ENCODE measurements at regions not wholly inside any gene's neighbourhood (a gene's known extent, or its start where the extent isn't known, plus 50 kb on each side); places are given as distances from the start of the nearest gene placed in this dataset.

- peak; percentile 31; the same call in 1 of the 3 replicates for ATAC-seq
- no TSS peak for BruUV-seq (replicated peaks)
- no peak for DNase-seq (ENCODE audit: low read depth, low spot score)
- no peak overlapping the region for H2AFZ ChIP-seq (ENCODE audit: control insufficient read depth, low read depth, low read length)
- H3K4me1 ChIP-seq (ENCODE audit: control insufficient read depth, insufficient read depth, low read length): no peaks in the 10 kb centered on the region
- no peak overlapping the region for H3K9ac ChIP-seq (ENCODE audit: control insufficient read depth, insufficient read depth, low read length)
- no peaks in the 10 kb centered on the region for H4K20me1 ChIP-seq (ENCODE audit: control insufficient read depth, insufficient read depth)
- in situ Hi-C loops (cut with MboI): loop anchor here (25.0 kb wide), 1 partner anchor 1270 kb away; the partner anchor contains the start of gene ISL1
- 1% methylated on average over 3 of the region's 3 CpGs for WGBS (ENCODE audit: insufficient coverage, insufficient replicate concordance, low lambda C conversion rate, missing lambda C conversion rate)
- H3K4me3 ChIP-seq: no peak overlapping the region
- FAIRE-seq: no peak
- RAD21 ChIA-PET (ENCODE audit: unreplicated experiment): interaction anchor here (2.3 kb wide), 1 partner anchor 1699 kb away, joined by 8 read pairs; no protein-coding TSS in a partner anchor
- SMC1A ChIA-PET (ENCODE audit: uncharacterized antibody, unreplicated experiment): interaction anchor here (1.4 to 1.9 kb wide), 2 partner anchors 1692 to 1699 kb away, joined by 4 to 6 read pairs; no protein-coding TSS in a partner anchor
- no peak overlapping the region for H3K27ac ChIP-seq (ENCODE audit: control insufficient read depth, insufficient read depth)
- H3K27me3 ChIP-seq (replicated peaks in 1 of 2; ENCODE audit: control insufficient read depth in 2 of 2, insufficient read depth in 2 of 2, low read length in 1 of 2): no peaks in the 10 kb centered on the region; a peak in 1 of 4 replicates
- CTCF ChIA-PET: interaction anchor here (2.2 to 6.2 kb wide), 2 partner anchors 10 to 1699 kb away, joined by 7 to 38 read pairs; no protein-coding TSS in a partner anchor
- no peaks in the 10 kb centered on the region for H3K79me2 ChIP-seq (ENCODE audit: control insufficient read depth, insufficient read depth, low read length)
- no peaks in the 10 kb centered on the region for H3K9me3 ChIP-seq (replicated peaks; ENCODE audit: control insufficient read depth, insufficient read depth, low read length)
- intact Hi-C loops (cut with micrococcal nuclease; ENCODE audit: unreplicated experiment): loop anchor here (1.0 to 5.0 kb wide), 2 partner anchors 1275 to 1694 kb away; partner anchors contain the start of gene ISL1
- H3K36me3 ChIP-seq (ENCODE audit: control insufficient read depth in 2 of 2, insufficient read depth in 2 of 2, low read length in 1 of 2): no peaks in the 10 kb centered on the region
- H3K4me2 ChIP-seq (ENCODE audit: control insufficient read depth, insufficient read depth): no peak overlapping the region
- POLR2A ChIA-PET: no interaction called here
- no peak for TF ChIP-seq PML (IDR thresholded peaks at IDR 0.05; ENCODE audit: low read length)
- no peak for TF ChIP-seq ZBTB33 (IDR thresholded peaks at IDR 0.05)
- no peak for TF ChIP-seq ZNF384 (IDR thresholded peaks at IDR 0.05; ENCODE audit: borderline replicate concordance, low read depth, low read length)
- no peak for TF ChIP-seq RELB (IDR thresholded peaks at IDR 0.05; ENCODE audit: low read depth)
- peak; percentile 39; the same call in 1 of the 2 replicates for TF ChIP-seq SMC3 (IDR thresholded peaks at IDR 0.05; ENCODE audit: borderline replicate concordance, low read length)
- TF ChIP-seq ZNF592 (IDR thresholded peaks at IDR 0.05): no peak
- no peak for TF ChIP-seq HCFC1 (IDR thresholded peaks at IDR 0.05; ENCODE audit: low read length)
- no peak for TF ChIP-seq FOXK2 (IDR thresholded peaks at IDR 0.05)
- no peak for TF ChIP-seq SUPT20H (IDR thresholded peaks at IDR 0.05; ENCODE audit: borderline replicate concordance, control insufficient read depth, low read depth, low read length)
- no peak for TF ChIP-seq SUZ12 (IDR thresholded peaks at IDR 0.05; ENCODE audit: unreplicated experiment)
- TF ChIP-seq RAD21 (IDR thresholded peaks at IDR 0.05; ENCODE audit: insufficient read depth, low read depth, low read length): peak; percentile 57
- TF ChIP-seq USF1 (IDR thresholded peaks at IDR 0.05; ENCODE audit: borderline replicate concordance, extremely low read length, insufficient read depth, low read depth, low read length): no peak
- TF ChIP-seq PAX5 (IDR thresholded peaks at IDR 0.05; ENCODE audit: borderline replicate concordance, low read depth, low read length): no peak
Measured at GRCh38 chr5:52657247-52657645, 130.5 kb upstream of the ITGA1 start.
